HG03139 (cell line): ENCODE measurements at regions not wholly inside any gene's neighbourhood (a gene's known extent, or its start where the extent isn't known, plus 50 kb on each side); places are given as distances from the start of the nearest gene placed in this dataset.
"Not testable (repeated sequence)": the region's sequence is repeated elsewhere in the genome, so short reads cannot be mapped to it uniquely, and the experiment has no call there.

Source experiments
- ATAC-seq: cut with Tn5 transposase; IDR thresholded peaks from one replicate; pipeline ENCODE4 v1.9.1; 2021; ENCODE audit not compliant: unreplicated experiment

- no peak for ATAC-seq
These were observed 88.7 kb upstream of the TBL1X start for GRCh38 chrX:9376111-9376510.

GRCh38 chrX:9377216-9377615, 87.6 kb upstream of the TBL1X start:
- not testable (repeated sequence) for ATAC-seq

DNA sequence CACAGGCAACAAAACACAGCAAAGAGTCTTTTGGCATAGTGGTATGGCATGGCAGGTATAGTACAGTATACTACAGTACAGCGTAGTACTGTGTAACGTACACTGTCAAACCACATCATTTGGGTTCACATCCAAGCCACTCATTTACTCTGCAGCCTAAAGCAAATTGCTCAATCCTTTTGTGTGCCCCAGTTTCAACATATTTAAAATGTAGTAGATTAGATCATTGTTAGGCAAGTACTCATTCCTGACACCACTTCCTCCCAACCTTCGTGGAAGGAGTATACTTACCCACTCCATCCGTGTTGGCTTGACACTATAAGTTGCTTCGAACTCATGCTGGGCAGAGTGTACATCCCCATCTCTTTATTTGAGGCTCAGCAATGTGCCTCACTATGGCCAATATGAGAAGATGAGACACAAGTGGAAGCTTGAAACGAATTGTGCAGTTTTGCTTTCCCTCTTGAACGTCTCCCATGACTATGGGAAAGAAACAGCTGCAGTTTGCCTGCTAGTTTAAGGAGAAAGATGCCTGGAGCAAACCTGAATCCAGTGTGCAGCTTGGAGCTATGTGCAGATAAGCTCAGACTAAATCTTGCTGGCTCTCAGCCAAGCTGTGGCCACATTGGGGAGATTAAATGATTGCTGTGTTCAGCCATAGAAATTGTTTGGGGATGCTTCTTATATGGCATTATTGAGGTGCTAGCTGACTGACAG, 85.7 kb upstream of the TBL1X start:
- no peak for ATAC-seq

DNA sequence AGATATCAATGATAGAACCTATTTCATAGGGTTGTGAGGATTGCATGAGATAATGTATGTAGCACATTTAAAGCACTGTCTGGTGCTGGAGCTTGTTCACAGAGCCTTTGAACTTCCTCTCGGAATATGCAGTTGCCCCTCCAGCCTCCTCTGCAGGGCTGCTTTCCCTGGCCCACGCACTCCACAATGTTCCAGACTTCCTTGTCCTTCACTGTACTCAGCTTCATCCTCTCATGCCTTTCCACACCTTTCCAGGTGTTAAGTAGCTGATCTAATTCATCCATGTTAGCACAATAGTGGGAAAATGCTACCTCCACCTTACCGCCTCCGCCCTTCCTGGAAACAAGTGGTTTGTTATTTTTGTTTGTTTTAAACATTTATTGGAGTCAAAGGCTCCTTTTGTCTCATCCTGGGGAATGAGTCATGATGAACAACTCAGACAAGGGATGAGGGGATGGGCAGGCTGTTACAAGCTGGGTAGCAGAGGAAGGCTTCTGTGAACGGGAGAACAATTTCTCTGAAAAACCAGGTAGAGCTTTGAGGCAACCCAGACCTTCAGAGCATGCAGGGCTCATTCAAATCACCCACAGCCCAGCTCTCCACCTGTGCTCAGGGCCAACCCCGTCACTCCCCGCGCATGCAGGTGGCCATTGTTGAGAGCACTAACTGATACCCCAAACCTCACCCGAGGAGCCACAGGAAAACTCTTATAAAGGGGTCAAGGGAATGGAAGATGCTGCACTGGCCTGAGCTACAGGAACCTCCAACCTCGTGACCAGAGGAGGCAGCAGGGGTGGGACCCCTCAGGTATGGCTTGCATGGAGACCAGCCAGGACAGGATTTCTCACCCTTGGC, 84.9 kb upstream of the TBL1X start:
- ATAC-seq, result no peak

DNA sequence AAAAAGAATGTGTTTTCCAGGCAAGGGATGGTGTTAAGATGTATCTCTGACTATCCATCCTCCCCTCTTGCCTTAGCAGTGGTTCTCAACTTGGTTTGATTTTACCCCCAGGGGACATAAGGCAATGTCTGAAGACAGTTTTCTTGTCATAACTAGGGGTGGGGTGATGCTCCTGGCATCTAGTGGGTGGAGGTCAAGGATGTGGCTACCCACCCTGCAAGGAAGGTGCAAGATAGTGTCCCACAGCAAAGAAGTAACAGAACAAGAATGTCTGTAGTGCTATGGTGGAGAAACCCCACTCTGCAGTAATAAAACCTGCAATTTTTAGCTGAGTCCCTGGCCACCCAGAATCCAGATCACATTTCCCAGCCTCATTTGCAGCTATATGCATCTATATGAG, 81.2 kb upstream of the TBL1X start:
- ATAC-seq, result no peak

- ATAC-seq, result no peak
These were observed 76.4 kb upstream of the TBL1X start for GRCh38 chrX:9388450-9388849.

DNA sequence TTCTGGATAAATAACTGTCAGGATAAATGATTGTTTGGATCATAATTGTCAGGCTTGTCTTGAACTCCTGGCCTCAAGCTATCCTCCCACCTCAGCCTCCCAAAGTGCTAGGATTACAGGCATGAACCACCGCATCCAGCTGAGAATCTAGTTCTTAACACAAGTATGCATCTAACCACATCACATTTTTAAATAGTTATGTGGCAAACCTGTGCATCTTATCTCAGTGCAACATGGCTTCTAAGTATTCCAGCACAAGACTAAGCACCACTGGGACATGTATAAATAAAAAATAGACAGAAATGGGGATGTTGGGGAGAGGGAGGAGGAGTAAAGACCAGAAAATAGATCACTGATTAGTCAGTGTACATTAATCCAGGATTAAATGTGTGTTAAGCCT, 74.7 kb upstream of the TBL1X start:
- ATAC-seq, result no peak

- ATAC-seq, result no peak
These were observed 74.0 kb upstream of the TBL1X start for GRCh38 chrX:9390693-9391368.

DNA sequence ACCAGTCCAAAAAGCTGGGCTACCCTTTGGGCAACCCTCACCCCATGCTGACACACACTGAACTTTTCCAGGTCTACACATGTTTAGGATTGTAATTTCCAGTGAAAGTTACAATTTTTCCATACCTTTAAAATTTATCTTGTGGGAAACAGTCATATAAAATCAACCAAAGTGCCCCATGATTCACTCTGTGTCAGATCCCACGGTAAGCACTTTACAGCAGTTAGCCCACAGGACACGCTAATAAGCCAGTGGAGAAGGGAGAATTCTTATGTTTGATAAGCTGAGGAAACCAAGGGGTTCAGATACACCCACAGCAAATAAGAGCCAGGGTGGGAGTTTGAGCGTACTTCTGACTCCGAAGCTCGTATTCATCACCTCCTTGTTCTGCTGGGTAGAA, 72.4 kb upstream of the TBL1X start:
- ATAC-seq, result no peak

GRCh38 chrX:9393571-9393970, 71.3 kb upstream of the TBL1X start:
- no peak for ATAC-seq

GRCh38 chrX:9394212-9394611, 70.6 kb upstream of the TBL1X start:
- no peak for ATAC-seq

GRCh38 chrX:9396930-9397329, 67.9 kb upstream of the TBL1X start:
- no peak for ATAC-seq

GRCh38 chrX:9401051-9401450, 63.8 kb upstream of the TBL1X start:
- no peak for ATAC-seq

GRCh38 chrX:9403374-9403773, 61.5 kb upstream of the TBL1X start:
- ATAC-seq, result no peak

DNA sequence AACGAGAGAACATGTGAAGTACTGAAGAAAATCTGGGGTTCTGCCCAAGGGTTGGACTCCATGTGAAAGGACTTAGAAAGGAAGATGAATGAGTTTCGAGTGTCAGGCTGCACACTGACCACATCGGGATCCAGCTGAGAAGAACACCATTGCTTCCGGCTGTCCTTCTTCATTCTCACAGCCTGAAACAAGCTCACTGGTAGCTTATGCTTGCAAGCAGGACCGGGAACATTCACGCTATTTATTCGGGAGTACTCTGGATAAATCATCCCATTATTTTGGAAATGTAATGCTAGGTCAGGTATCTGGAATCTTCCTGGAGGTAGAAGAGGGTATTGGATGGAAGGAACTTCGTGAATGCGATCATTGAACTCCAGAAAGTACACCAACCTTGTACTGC, 59.2 kb upstream of the TBL1X start:
- not testable (repeated sequence) for ATAC-seq

DNA sequence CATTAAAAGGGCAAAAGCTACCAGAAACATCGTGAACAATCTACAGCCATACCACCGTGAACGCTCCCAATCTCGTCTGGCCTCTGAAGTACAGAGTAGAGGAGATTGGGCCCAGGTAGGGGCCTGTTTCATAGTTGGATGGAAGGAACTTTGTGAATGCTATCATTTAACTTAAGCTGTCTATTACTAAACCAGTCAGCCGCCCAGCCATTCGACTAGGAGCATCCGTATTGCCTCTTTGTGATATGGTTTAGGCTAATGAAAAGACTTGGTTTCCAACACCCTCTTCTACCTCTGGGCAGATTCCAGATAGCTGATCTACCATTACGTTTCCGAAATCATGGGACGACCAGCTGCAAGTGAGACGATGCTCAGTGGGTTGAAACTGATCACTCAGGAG, 54.0 kb upstream of the TBL1X start:
- not testable (repeated sequence) for ATAC-seq

GRCh38 chrX:9411682-9412081, 53.2 kb upstream of the TBL1X start:
- ATAC-seq, result not testable (repeated sequence)

GRCh38 chrX:9414416-9414815, 50.4 kb upstream of the TBL1X start:
- no peak for ATAC-seq
